Ascending aorta (tissue), 2 donors: ENCODE measurements at regions not wholly inside any gene's neighbourhood (a gene's known extent, or its start where the extent isn't known, plus 50 kb on each side); places are given as distances from the start of the nearest gene placed in this dataset.

Source experiments
- DNase-seq, 2 donors: peaks; one replicate each; pipeline ENCODE4 v3.0.0-alpha.2; 2019; ENCODE audit warnings: low spot score in 2 of 2
- H3K27ac ChIP-seq, 2 donors: fragments of 200-600 bp; sonication (generic); one replicate each; pipeline ENCODE4 v1.5.1; 2016 to 2017; ENCODE audit warnings: mild to moderate bottlenecking in 1 of 2
- H3K27me3 ChIP-seq: fragments of 200-600 bp; sonication (generic); one replicate; pipeline ENCODE4 v1.5.1; 2017
- H3K36me3 ChIP-seq, 2 donors: fragments of 200-600 bp; sonication (generic); one replicate each; pipeline ENCODE4 v1.5.1; 2016
- H3K4me1 ChIP-seq, 2 donors: fragments of 200-600 bp; sonication (generic); one replicate each; pipeline ENCODE4 v1.5.1; 2016 to 2017; ENCODE audit warnings: mild to moderate bottlenecking in 1 of 2
- H3K4me3 ChIP-seq, 2 donors: fragments of 200-600 bp; sonication (generic); one replicate each; pipeline ENCODE4 v1.5.1; 2016 to 2017; ENCODE audit warnings: mild to moderate bottlenecking in 1 of 2
- H3K9me3 ChIP-seq, 2 donors: fragments of 200-600 bp; sonication (generic); one replicate each; pipeline ENCODE4 v1.5.1; 2016
- CTCF ChIP-seq, 3 experiments: fragments of 200-600 bp in 2 of 3; fragments of 450-650 bp in 1 of 3; sonication (generic) in 2 of 3; IDR thresholded peaks; one replicate each; pipeline ENCODE4 v1.5.1; 2016 to 2019; ENCODE audit warnings: antibody characterized with exemption in 3 of 3, mild to moderate bottlenecking in 1 of 3, moderate library complexity in 1 of 3
- intact Hi-C: fragments of 100-400 bp; cut with DNase I; formaldehyde crosslinking; loops from one replicate; pipeline ENCODE4 v1.15.1; 2023

- H3K4me1 ChIP-seq = peaks cover 2 to 3% of the 10 kb centered on the region in 2 donors
Measured at GRCh38 chr1:96964761-96965160, 243.2 kb downstream of the PTBP2 start.

GRCh38 chr1:96966536-96967138, 245.1 kb downstream of the PTBP2 start:
- H3K27me3 ChIP-seq = no peaks in the 10 kb centered on the region
- DNase-seq = peak in 1 of 2 donors; percentile 85
- peaks cover 2 to 3% of the 10 kb centered on the region in 2 donors for H3K4me1 ChIP-seq
- H3K27ac ChIP-seq = no peak overlapping the region
- no peaks in the 10 kb centered on the region for H3K9me3 ChIP-seq
- intact Hi-C loops = no loop called here
- H3K36me3 ChIP-seq = no peaks in the 10 kb centered on the region
- peak; percentile 56 to 87 (median 78) for TF ChIP-seq CTCF (IDR thresholded peaks at IDR 0.05)
- no peak overlapping the region for H3K4me3 ChIP-seq

More at GRCh38 chr1:96964761-96965160, 243.2 kb downstream of the PTBP2 start:
- Histone ChIP-seq H3K4me3 (no peak overlapping the region), H3K9me3 (no peaks in the 10 kb centered on the region), H3K36me3 (no peaks in the 10 kb centered on the region), H3K27me3 (no peaks in the 10 kb centered on the region), H3K27ac (no peak overlapping the region)
- intact Hi-C loops = no loop called here
- no peak for DNase-seq
- TF ChIP-seq CTCF (IDR thresholded peaks at IDR 0.05) = no peak

GRCh38 chr1:96967311-96967710, 245.7 kb downstream of the PTBP2 start:
- Histone ChIP-seq H3K27ac (no peak overlapping the region), H3K36me3 (no peaks in the 10 kb centered on the region), H3K9me3 (no peaks in the 10 kb centered on the region), H3K4me3 (no peak overlapping the region), H3K4me1 (peaks cover 0 to 3% of the 10 kb centered on the region in 2 donors), H3K27me3 (no peaks in the 10 kb centered on the region)
- no peak for DNase-seq
- intact Hi-C loops = no loop called here
- no peak for TF ChIP-seq CTCF (IDR thresholded peaks at IDR 0.05)

- DNase-seq = no peak
- no peak overlapping the region for H3K4me3 ChIP-seq
- intact Hi-C loops = no loop called here
- TF ChIP-seq CTCF (IDR thresholded peaks at IDR 0.05) = no peak
- H3K27me3 ChIP-seq = no peaks in the 10 kb centered on the region
- no peaks in the 10 kb centered on the region for H3K36me3 ChIP-seq
- H3K9me3 ChIP-seq = no peaks in the 10 kb centered on the region
- H3K4me1 ChIP-seq = no peaks in the 10 kb centered on the region
- no peak overlapping the region for H3K27ac ChIP-seq
Measured at GRCh38 chr1:96968541-96968940, 247.0 kb downstream of the PTBP2 start.

- Histone ChIP-seq H3K27ac (no peak overlapping the region), H3K4me3 (no peak overlapping the region), H3K4me1 (no peaks in the 10 kb centered on the region), H3K27me3 (no peaks in the 10 kb centered on the region), H3K36me3 (no peaks in the 10 kb centered on the region), H3K9me3 (no peaks in the 10 kb centered on the region)
- no peak for TF ChIP-seq CTCF (IDR thresholded peaks at IDR 0.05)
- no peak for DNase-seq
- intact Hi-C loops = no loop called here
Measured at GRCh38 chr1:96968983-96969382, 247.4 kb downstream of the PTBP2 start.
